B cell (primary cell): ENCODE measurements at regions not wholly inside any gene's neighbourhood (a gene's known extent, or its start where the extent isn't known, plus 50 kb on each side); places are given as distances from the start of the nearest gene placed in this dataset.
"Not testable (repeated sequence)": the region's sequence is repeated elsewhere in the genome, so short reads cannot be mapped to it uniquely, and the experiment has no call there.

ENCODE experiments used
- ATAC-seq: fragments of 200-7000 bp; cut with Tn5 transposase; one replicate; pipeline ENCODE4 v1.10.0; 2021; ENCODE audit warnings: low read depth, mild to moderate bottlenecking, moderate number of reproducible peaks, moderate library complexity
- CTCF ChIA-PET: fragments of 350-600 bp; sonication (Branson Sonifier 250); formaldehyde crosslinking; loops from one replicate; lab custom pipeline; 2021; ENCODE audit warnings: antibody characterized with exemption, inconsistent platforms; lab: Charles Lee
- POLR2A ChIA-PET: fragments of 350-600 bp; sonication (Branson Sonifier 250); formaldehyde crosslinking; loops from one replicate; lab custom pipeline; 2021; ENCODE audit warnings: antibody characterized with exemption; lab: Charles Lee
- DNase-seq: peaks from one replicate; pipeline ENCODE4 v3.0.0; 2013
- H2AFZ ChIP-seq: 2 replicates; pipeline ENCODE4 v1.6.1; 2012; ENCODE audit warnings: mild to moderate bottlenecking, low read depth, low read length; ENCODE audit not compliant: insufficient read depth, poor library complexity, severe bottlenecking
- H3K27ac ChIP-seq, 2 donors: 1 replicate in 1 of 2; 2 replicates in 1 of 2; pipeline ENCODE4 v1.5.1; 2012 to 2013; ENCODE audit warnings: low read length in 2 of 2, mild to moderate bottlenecking in 2 of 2, moderate library complexity in 1 of 2
- H3K27me3 ChIP-seq, 4 experiments: fragments of 200-600 bp in 1 of 4; sonication (generic) in 1 of 4; replicated peaks in 1 of 4; 1 replicate in 2 of 4; 2 replicates in 2 of 4; pipeline versions ENCODE4 v1.6.1 to v1.7.0; 2013 to 2016; ENCODE audit warnings: low read length in 3 of 4, mild to moderate bottlenecking in 2 of 4, mixed read lengths in 1 of 4, moderate library complexity in 1 of 4; ENCODE audit not compliant: insufficient read depth in 4 of 4, control insufficient read depth in 3 of 4; ENCODE audit errors: control extremely low read depth in 1 of 4
- H3K36me3 ChIP-seq, 2 experiments: replicated peaks in 1 of 2; 1 replicate in 1 of 2; 2 replicates in 1 of 2; pipeline versions ENCODE4 v1.6.1 to v1.7.1; 2013; ENCODE audit warnings: low read length in 1 of 2; ENCODE audit not compliant: insufficient read depth in 2 of 2, control insufficient read depth in 1 of 2; ENCODE audit errors: control extremely low read depth in 1 of 2, extremely low read depth in 1 of 2
- H3K4me1 ChIP-seq, 2 donors: fragments of 200-600 bp in 1 of 2; sonication (generic) in 1 of 2; 1 replicate in 1 of 2; 2 replicates in 1 of 2; pipeline versions ENCODE4 v1.5.1 to v1.6.1; 2013 to 2017; ENCODE audit warnings: low read length in 2 of 2; ENCODE audit not compliant: control insufficient read depth in 2 of 2, insufficient read depth in 2 of 2
- H3K4me2 ChIP-seq: replicated peaks from 2 replicates; pipeline ENCODE3; 2012; ENCODE audit warnings: mild to moderate bottlenecking, low read depth, low read length; ENCODE audit not compliant: poor library complexity, severe bottlenecking
- H3K4me3 ChIP-seq, 5 experiments: fragments of 200-600 bp in 1 of 5; sonication (generic) in 1 of 5; 1 replicate in 3 of 5; 2 replicates in 2 of 5; pipeline versions ENCODE4 v1.5.1 to v1.7.0; 2011 to 2016; ENCODE audit warnings: low read length in 4 of 5, mild to moderate bottlenecking in 4 of 5, low read depth in 2 of 5, control low read depth in 1 of 5, moderate library complexity in 1 of 5; ENCODE audit not compliant: insufficient read depth in 1 of 5; ENCODE audit errors: control extremely low read depth in 1 of 5, extremely low read depth in 1 of 5
- H3K79me2 ChIP-seq: fragments of 200-600 bp; sonication (generic); one replicate; pipeline ENCODE4 v1.6.0; 2016; ENCODE audit warnings: low read length; ENCODE audit not compliant: control insufficient read depth, insufficient read depth
- H3K9ac ChIP-seq: fragments of 200-600 bp; sonication (generic); 2 replicates; pipeline ENCODE4 v1.6.1; 2017; ENCODE audit warnings: mild to moderate bottlenecking, low read length, moderate library complexity
- H3K9me3 ChIP-seq, 3 donors: one replicate each; pipeline versions ENCODE4 v1.6.1 to v1.7.1; 2013; ENCODE audit warnings: low read length in 2 of 3; ENCODE audit not compliant: control insufficient read depth in 2 of 3, insufficient read depth in 1 of 3; ENCODE audit errors: control extremely low read depth in 1 of 3
- H4K20me1 ChIP-seq: 2 replicates; pipeline ENCODE4 v1.6.0; 2012; ENCODE audit warnings: mild to moderate bottlenecking, low read length; ENCODE audit not compliant: insufficient read depth, control insufficient read depth, poor library complexity, severe bottlenecking
- H3K27ac Mint-ChIP-seq: one replicate; pipeline ENCODE4 v1.8.0; 2021; ENCODE audit warnings: mixed read lengths
- H3K27me3 Mint-ChIP-seq: one replicate; pipeline ENCODE4 v1.8.0; 2021; ENCODE audit warnings: mixed read lengths
- H3K4me1 Mint-ChIP-seq: one replicate; pipeline ENCODE4 v1.8.0; 2021; ENCODE audit warnings: mixed read lengths
- H3K4me3 Mint-ChIP-seq: one replicate; pipeline ENCODE4 v1.8.0; 2021; ENCODE audit warnings: mixed read lengths
- H3K9me3 Mint-ChIP-seq: one replicate; pipeline ENCODE4 v1.8.0; 2022; ENCODE audit warnings: mixed read lengths; ENCODE audit not compliant: insufficient read depth
- EZH2 ChIP-seq: IDR thresholded peaks from 2 replicates; pipeline ENCODE4 v1.6.1; 2012; ENCODE audit warnings: borderline replicate concordance, low read depth, mild to moderate bottlenecking, moderate library complexity, low read length; ENCODE audit not compliant: insufficient read depth, poor library complexity, severe bottlenecking
- WGBS: methylation state at CpG from one replicate; pipeline ENCODE4 v1.1.5; 2013; ENCODE audit warnings: missing lambda C conversion rate; ENCODE audit not compliant: insufficient coverage; 5-methylcytosine and 5-hydroxymethylcytosine counted together
- intact Hi-C: fragments of 100-400 bp; cut with micrococcal nuclease; formaldehyde crosslinking; loops from one replicate; pipeline ENCODE4 v1.10.0; 2022
- TF ChIP-seq, protein P1 (sequence below): fragments of 200-600 bp; IDR thresholded peaks from one replicate; pipeline ENCODE4 v1.8.0; 2022; ENCODE audit warnings: antibody characterized with exemption, mild to moderate bottlenecking

GRCh38 chr16:54875443-54875842 is 55.2 kb upstream of the IRX5 start:
- Mint-ChIP-seq H3K4me3 (no peak overlapping the region), H3K27ac (no peak overlapping the region), H3K9me3 (peaks cover 3% of the 10 kb centered on the region), H3K27me3 (peaks cover 6% of the 10 kb centered on the region), H3K4me1 (no peaks in the 10 kb centered on the region)
- CTCF ChIA-PET = no interaction called here
- Histone ChIP-seq H3K36me3 (no peaks in the 10 kb centered on the region), H3K27ac (no peak overlapping the region), H3K79me2 (no peaks in the 10 kb centered on the region), H3K4me3 (no peak overlapping the region), H3K9ac (no peak overlapping the region), H3K27me3 (no peaks in the 10 kb centered on the region), H2AFZ (no peak overlapping the region), H3K4me1 (no peaks in the 10 kb centered on the region), H3K4me2 (no peak overlapping the region), H4K20me1 (no peaks in the 10 kb centered on the region), H3K9me3 (no peaks in the 10 kb centered on the region)
- ATAC-seq = no peak
- no peak for DNase-seq
- no peak for TF ChIP-seq EZH2
- TF ChIP-seq, protein P1, sequence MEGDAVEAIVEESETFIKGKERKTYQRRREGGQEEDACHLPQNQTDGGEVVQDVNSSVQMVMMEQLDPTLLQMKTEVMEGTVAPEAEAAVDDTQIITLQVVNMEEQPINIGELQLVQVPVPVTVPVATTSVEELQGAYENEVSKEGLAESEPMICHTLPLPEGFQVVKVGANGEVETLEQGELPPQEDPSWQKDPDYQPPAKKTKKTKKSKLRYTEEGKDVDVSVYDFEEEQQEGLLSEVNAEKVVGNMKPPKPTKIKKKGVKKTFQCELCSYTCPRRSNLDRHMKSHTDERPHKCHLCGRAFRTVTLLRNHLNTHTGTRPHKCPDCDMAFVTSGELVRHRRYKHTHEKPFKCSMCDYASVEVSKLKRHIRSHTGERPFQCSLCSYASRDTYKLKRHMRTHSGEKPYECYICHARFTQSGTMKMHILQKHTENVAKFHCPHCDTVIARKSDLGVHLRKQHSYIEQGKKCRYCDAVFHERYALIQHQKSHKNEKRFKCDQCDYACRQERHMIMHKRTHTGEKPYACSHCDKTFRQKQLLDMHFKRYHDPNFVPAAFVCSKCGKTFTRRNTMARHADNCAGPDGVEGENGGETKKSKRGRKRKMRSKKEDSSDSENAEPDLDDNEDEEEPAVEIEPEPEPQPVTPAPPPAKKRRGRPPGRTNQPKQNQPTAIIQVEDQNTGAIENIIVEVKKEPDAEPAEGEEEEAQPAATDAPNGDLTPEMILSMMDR = no peak
- POLR2A ChIA-PET = no interaction called here
- intact Hi-C loops = no loop called here
- WGBS = no CpG with 5 or more reads among the region's 1 CpG

DNA sequence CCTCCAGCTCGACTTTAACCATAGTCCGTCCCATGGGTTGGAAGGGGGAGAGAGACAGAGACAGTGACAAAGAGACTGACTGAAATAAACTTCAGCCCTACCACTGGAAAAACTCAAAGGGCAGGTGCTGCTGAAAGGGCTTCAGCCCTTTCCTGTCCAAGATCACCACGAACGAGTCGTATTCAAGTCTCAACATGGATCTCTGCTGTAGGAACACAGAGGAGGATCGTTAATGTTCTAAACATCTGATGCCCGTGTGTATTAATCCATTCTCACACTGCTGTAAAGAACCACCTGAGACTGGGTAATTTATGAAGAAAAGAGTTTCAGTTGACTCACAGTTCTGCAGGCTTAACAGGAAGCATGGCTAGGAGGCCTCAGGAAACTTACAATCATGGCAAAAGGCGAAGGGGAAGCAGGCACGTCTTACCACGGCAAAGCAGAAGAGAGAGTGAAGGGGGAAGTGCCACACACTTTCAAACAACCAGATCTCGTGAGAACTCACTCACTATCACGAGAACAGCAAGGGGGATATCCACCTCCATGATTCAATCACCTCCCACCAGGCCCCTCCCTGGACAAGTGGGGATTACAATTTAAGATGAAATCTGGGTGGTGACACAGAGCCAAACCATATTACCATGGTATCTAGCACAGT is 56.8 kb upstream of the IRX5 start:
- H2AFZ ChIP-seq, H3K4me3 Mint-ChIP-seq, H3K9me3 Mint-ChIP-seq, ATAC-seq, CTCF ChIA-PET, H3K4me3 ChIP-seq, H3K4me1 Mint-ChIP-seq, H3K4me1 ChIP-seq, H3K27me3 Mint-ChIP-seq, H3K9ac ChIP-seq, DNase-seq, H3K27ac ChIP-seq, H3K36me3 ChIP-seq, H3K27ac Mint-ChIP-seq, POLR2A ChIA-PET, H4K20me1 ChIP-seq, H3K79me2 ChIP-seq, H3K4me2 ChIP-seq, H3K27me3 ChIP-seq, H3K9me3 ChIP-seq, intact Hi-C loops: not testable (repeated sequence)
- WGBS = 100% methylated on average over 3 of the region's 12 CpGs
